ENCODE measurements at regions not wholly inside any gene's neighbourhood (a gene's known extent, or its start where the extent isn't known, plus 50 kb on each side); places are given as distances from the start of the nearest gene placed in this dataset.

- DNase-seq (ENCODE audit: low spot score), result no peak
- Histone ChIP-seq H3K4me2 (no peak overlapping the region), H3K27ac (no peak overlapping the region), H3K79me2 (no peaks in the 10 kb centered on the region), H3K36me3 (replicated peaks; ENCODE audit: insufficient read depth, low read depth) (no peaks in the 10 kb centered on the region), H3K27me3 (no peaks in the 10 kb centered on the region), H3K4me1 (ENCODE audit: insufficient read depth) (no peaks in the 10 kb centered on the region), H2AFZ (no peak overlapping the region), H3K4me3 (no peak overlapping the region), H3K9me2 (replicated peaks; ENCODE audit: insufficient read depth) (no peaks in the 10 kb centered on the region), H3K9me3 (ENCODE audit: low read depth) (no peaks in the 10 kb centered on the region), H4K20me1 (ENCODE audit: insufficient read depth, poor library complexity, severe bottlenecking) (no peaks in the 10 kb centered on the region)
- 43% methylated on average over 3 of the region's 3 CpGs for WGBS (ENCODE audit: low lambda C conversion rate, missing lambda C conversion rate)
- no peak for TF ChIP-seq EZH2 (IDR thresholded peaks at IDR 0.05; ENCODE audit: borderline replicate concordance)
- TF ChIP-seq EZH2phosphoT487 (IDR thresholded peaks at IDR 0.05; ENCODE audit: low read depth, severe bottlenecking, unreplicated experiment), result no peak
- no peak for TF ChIP-seq CTCF (IDR thresholded peaks at IDR 0.05; ENCODE audit: poor library complexity)
Observed at GRCh38 chr18:67582488-67582887, 66.0 kb upstream of the DSEL start.

GRCh38 chr18:67581178-67581577 is 64.7 kb upstream of the DSEL start:
- 96% methylated on average over 2 of the region's 2 CpGs for WGBS (ENCODE audit: low lambda C conversion rate, missing lambda C conversion rate)
- no peak for DNase-seq (ENCODE audit: low spot score)
- no peaks in the 10 kb centered on the region for H4K20me1 ChIP-seq (ENCODE audit: insufficient read depth, poor library complexity, severe bottlenecking)
- no peaks in the 10 kb centered on the region for H3K4me1 ChIP-seq (ENCODE audit: insufficient read depth)
- no peak overlapping the region for H3K27ac ChIP-seq
- no peaks in the 10 kb centered on the region for H3K27me3 ChIP-seq
- TF ChIP-seq EZH2 (IDR thresholded peaks at IDR 0.05; ENCODE audit: borderline replicate concordance), result no peak
- TF ChIP-seq EZH2phosphoT487 (IDR thresholded peaks at IDR 0.05; ENCODE audit: low read depth, severe bottlenecking, unreplicated experiment), result no peak
- TF ChIP-seq CTCF (IDR thresholded peaks at IDR 0.05; ENCODE audit: poor library complexity), result no peak
- no peaks in the 10 kb centered on the region for H3K79me2 ChIP-seq
- no peak overlapping the region for H3K4me2 ChIP-seq
- H3K9me3 ChIP-seq (ENCODE audit: low read depth), result no peaks in the 10 kb centered on the region
- H3K36me3 ChIP-seq (replicated peaks; ENCODE audit: insufficient read depth, low read depth), result no peaks in the 10 kb centered on the region
- H3K9me2 ChIP-seq (replicated peaks; ENCODE audit: insufficient read depth), result no peaks in the 10 kb centered on the region
- H3K4me3 ChIP-seq, result no peak overlapping the region
- H2AFZ ChIP-seq, result no peak overlapping the region

GRCh38 chr18:67577386-67577785 is 60.9 kb upstream of the DSEL start:
- Histone ChIP-seq H4K20me1 (ENCODE audit: insufficient read depth, poor library complexity, severe bottlenecking) (no peaks in the 10 kb centered on the region), H3K9me2 (replicated peaks; ENCODE audit: insufficient read depth) (no peaks in the 10 kb centered on the region), H2AFZ (no peak overlapping the region), H3K4me2 (no peak overlapping the region), H3K4me1 (ENCODE audit: insufficient read depth) (no peaks in the 10 kb centered on the region), H3K36me3 (replicated peaks; ENCODE audit: insufficient read depth, low read depth) (no peaks in the 10 kb centered on the region), H3K9me3 (ENCODE audit: low read depth) (no peaks in the 10 kb centered on the region), H3K27ac (no peak overlapping the region), H3K79me2 (no peaks in the 10 kb centered on the region), H3K4me3 (no peak overlapping the region), H3K27me3 (no peaks in the 10 kb centered on the region)
- no peak for DNase-seq (ENCODE audit: low spot score)
- TF ChIP-seq EZH2 (IDR thresholded peaks at IDR 0.05; ENCODE audit: borderline replicate concordance), result no peak
- TF ChIP-seq CTCF (IDR thresholded peaks at IDR 0.05; ENCODE audit: poor library complexity), result no peak
- TF ChIP-seq EZH2phosphoT487 (IDR thresholded peaks at IDR 0.05; ENCODE audit: low read depth, severe bottlenecking, unreplicated experiment), result no peak

GRCh38 chr18:67574749-67575148 is 58.2 kb upstream of the DSEL start:
- Histone ChIP-seq H4K20me1 (ENCODE audit: insufficient read depth, poor library complexity, severe bottlenecking) (no peaks in the 10 kb centered on the region), H3K4me2 (no peak overlapping the region), H3K9me2 (replicated peaks; ENCODE audit: insufficient read depth) (no peaks in the 10 kb centered on the region), H3K4me3 (no peak overlapping the region), H3K79me2 (no peaks in the 10 kb centered on the region), H3K27ac (no peak overlapping the region), H3K4me1 (ENCODE audit: insufficient read depth) (no peaks in the 10 kb centered on the region), H3K9me3 (ENCODE audit: low read depth) (no peaks in the 10 kb centered on the region), H3K27me3 (no peaks in the 10 kb centered on the region), H2AFZ (no peak overlapping the region), H3K36me3 (replicated peaks; ENCODE audit: insufficient read depth, low read depth) (no peaks in the 10 kb centered on the region)
- no peak for TF ChIP-seq EZH2phosphoT487 (IDR thresholded peaks at IDR 0.05; ENCODE audit: low read depth, severe bottlenecking, unreplicated experiment)
- no peak for TF ChIP-seq CTCF (IDR thresholded peaks at IDR 0.05; ENCODE audit: poor library complexity)
- TF ChIP-seq EZH2 (IDR thresholded peaks at IDR 0.05; ENCODE audit: borderline replicate concordance), result no peak
- WGBS (ENCODE audit: low lambda C conversion rate, missing lambda C conversion rate), result 95% methylated on average over 3 of the region's 3 CpGs
- DNase-seq (ENCODE audit: low spot score), result no peak

Measured in hepatocyte (in vitro differentiated cells).